Left ventricle myocardium superior (tissue), 1 donor: ENCODE measurements at regions not wholly inside any gene's neighbourhood (a gene's known extent, or its start where the extent isn't known, plus 50 kb on each side); places are given as distances from the start of the nearest gene placed in this dataset.

Source experiments
- ATAC-seq: fragments of 200-7000 bp; cut with Tn5 transposase; one replicate; pipeline ENCODE4 v1.9.1; 2020; ENCODE audit warnings: mild to moderate bottlenecking, moderate library complexity
- DNase-seq: peaks from one replicate; pipeline ENCODE4 v3.0.0-alpha.2; 2020
- intact Hi-C: fragments of 100-400 bp; cut with micrococcal nuclease; formaldehyde crosslinking; loops from one replicate; pipeline ENCODE4 v1.11.0; 2022
- donor health status: DM: no; HTN: yes; CAD: no; lungs with severe emphysema.

DNA sequence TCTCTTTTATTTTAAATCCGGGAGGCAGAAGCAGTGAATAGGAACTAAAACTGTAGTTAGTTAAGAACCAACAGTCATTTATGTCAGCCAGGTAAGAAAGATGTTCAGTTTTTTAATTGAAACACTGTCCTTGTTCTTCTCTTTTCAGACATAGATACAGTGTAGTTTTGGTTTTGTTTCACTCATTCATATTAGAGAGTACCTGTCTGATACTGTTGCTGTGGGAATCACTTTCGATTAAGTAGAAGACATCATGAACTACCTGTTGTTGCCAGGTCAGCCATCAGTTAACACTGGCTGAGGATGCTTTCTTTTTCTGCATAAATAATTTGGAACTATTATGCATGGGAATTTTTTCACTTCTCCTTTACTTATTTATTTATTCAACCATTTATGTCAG lies 700.4 kb downstream of the OTOL1 start:
- ATAC-seq, result no peak
- intact Hi-C loops, result no loop called here
- DNase-seq, result no peak

DNA sequence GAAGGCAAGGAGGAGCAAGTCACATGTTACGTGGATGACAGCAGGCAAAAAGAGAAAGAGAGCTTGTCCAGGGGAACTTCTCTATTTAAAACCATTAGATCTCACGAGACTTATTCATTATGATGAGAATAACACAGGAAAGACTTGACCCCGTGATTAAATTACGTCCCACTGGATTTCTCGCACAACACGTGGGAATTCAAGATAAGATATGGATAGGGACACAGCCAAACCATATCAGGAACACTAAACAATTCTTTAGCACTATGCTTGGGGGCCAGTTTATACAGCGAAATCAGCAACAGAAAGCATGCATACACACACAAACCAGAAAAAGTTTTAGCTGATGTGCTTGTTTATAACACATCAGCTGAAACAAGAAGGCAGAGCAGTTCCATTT lies 704.2 kb downstream of the OTOL1 start:
- ATAC-seq (peak; percentile 34), DNase-seq (no peak)
- intact Hi-C loops, result no loop called here

DNA sequence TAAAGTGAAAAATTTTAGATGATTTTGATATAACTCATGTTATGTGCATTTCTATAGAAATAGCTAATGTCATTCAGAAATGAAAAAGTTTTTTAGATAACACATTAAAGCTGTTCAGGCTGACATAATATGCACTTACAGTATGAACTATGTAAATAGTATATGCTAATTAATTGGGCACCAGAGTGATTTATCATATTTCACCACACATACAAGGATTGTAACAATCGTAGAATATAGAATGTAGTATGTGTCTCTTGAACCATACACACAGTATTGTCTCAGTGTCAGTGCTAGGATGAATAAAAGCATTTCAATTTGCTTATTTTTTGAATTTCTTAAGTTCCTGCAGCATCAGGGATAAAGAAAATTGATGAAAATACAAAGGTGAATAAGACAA lies 710.0 kb downstream of the OTOL1 start:
- intact Hi-C loops, result no loop called here
- ATAC-seq (no peak), DNase-seq (no peak)

- no peak for DNase-seq
- intact Hi-C loops, result no loop called here
- ATAC-seq, result no peak
Measured at GRCh38 chr3:162211470-162211869, 714.9 kb downstream of the OTOL1 start.

DNA sequence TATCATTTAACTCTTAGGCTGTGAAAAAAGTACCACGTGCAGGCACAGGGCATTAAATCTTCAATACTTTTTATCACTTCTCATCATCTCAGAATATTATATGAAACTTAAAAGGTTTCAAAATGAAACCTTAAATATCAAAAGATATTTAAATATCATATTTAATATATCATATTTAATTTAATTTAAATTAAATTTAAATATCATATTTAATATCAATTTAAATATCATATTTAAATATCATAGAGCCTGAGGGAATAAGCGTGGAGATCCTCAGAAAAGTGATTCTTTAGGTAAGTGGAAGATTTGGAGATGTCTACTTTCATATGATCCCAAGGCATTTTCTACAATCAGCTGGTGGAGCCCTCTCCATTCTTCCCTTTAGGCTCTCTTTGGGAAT lies 716.6 kb downstream of the OTOL1 start:
- intact Hi-C loops, result no loop called here
- DNase-seq (no peak), ATAC-seq (no peak)

DNA sequence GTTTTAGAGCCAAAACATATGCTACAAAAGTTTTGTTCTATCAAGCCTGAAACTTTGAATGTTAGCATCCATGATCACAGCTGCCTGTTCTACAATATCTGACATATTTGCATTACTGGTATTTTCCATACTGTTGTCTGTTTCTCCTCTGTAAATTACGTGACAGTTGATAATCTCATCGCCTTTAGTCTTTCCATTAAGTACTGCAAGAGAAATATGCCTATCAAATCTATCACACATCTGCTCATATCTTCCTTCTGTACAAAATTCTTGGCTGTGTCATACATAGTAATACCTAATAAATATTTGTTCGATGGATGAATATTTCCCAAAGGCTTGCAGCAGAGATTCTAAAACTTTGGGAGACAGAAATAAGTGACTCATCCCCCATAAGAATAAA lies 717.3 kb downstream of the OTOL1 start:
- DNase-seq (no peak), ATAC-seq (no peak)
- intact Hi-C loops, result no loop called here

DNA sequence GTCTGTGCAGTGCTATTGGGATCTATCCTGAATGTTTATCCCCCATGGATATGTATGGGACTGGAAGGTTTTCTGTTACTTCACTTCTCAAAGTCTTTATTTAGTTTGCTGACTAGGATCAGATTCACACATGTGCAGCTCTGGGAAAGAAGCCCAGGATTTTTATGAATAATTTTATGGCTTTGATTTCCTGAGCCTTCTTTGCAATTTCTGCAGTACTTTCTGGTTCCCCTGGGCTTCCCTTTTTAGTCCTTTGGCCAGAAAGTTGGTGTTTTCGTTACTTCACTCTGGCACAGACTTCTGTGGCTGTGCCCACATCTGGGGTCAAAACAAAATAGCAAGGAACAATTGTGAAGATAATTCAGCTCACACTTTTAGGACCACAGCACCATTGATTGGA lies 721.0 kb downstream of the OTOL1 start:
- intact Hi-C loops, result no loop called here
- DNase-seq (no peak), ATAC-seq (peak; percentile 71)

DNA sequence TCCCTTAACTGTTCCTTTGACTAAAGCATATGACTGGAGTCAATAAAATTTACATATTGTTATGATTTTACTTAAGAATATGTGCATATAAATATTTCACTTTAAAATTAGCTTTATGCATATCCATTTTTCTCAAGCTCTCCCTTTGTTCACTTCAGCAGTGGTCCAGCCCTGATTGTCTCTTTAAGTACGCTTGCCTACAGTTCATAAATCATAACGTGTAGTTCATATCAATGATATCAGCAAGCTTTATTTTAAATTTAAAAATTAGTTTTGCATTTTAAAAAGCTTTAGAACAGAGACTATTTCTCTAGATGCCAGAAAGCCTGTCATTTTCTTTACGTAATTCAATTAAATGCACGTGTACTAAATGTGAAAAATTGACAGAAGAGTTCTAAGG lies 721.9 kb downstream of the OTOL1 start:
- DNase-seq (no peak), ATAC-seq (no peak)
- intact Hi-C loops, result no loop called here

- DNase-seq (no peak), ATAC-seq (no peak)
- intact Hi-C loops, result no loop called here
Measured at GRCh38 chr3:162224746-162225145, 728.1 kb downstream of the OTOL1 start.

DNA sequence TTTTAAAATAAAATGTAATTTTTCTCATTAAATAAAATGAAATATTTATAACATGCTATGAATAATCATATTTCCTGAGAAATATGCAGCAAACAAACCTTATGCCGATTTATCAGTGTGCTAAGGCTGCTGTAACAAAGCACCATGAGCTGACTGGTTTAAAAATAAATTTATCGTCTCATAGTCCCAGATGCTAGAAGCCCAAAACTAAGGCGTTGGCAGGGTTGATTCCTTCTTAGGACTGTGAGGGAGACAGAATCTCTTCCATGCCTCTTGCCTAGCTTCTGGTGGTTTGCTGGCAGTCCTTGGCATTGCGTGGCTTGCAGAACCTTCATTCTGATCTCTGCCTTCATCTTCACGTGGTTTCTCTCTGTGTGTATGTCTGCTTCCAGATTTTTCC lies 740.3 kb downstream of the OTOL1 start:
- intact Hi-C loops, result no loop called here
- DNase-seq (no peak), ATAC-seq (no peak)

DNA sequence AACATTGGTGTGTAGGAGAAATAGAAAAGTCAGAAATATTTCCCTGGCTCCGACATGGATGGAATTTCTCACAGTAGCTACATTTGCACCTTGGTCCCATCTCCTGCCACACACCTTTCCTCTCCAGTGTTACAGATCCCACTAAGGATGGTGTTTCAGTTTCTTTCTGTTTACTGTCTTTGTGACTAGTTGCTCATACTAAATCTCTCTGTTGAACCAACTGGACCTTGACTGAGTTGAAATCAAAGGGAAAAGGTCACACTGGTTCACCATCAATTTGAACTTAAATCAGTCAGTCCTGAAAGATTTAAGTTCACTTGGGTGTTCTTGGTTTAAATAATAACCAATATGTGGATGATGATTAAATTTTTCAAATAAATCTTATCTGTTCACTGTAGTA lies 754.2 kb downstream of the OTOL1 start:
- intact Hi-C loops, result no loop called here
- ATAC-seq (no peak), DNase-seq (no peak)

DNA sequence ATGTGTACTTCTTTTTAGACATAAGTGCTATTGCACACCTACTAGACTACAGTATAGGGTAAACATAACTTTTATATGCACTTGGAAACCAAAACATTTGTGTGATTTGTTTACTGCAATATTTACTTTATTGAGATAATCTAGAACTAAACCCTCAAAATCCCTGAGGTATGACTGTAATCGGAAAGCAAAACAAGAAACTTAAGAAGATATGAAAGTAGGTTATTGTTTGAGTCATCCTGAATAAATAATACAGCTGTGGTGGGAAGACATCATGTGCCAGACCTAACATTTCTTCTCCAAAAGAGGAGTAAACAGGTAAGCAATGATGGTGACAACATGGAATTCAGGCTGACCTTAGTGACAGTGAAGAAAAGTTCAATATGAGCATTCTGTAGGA lies 765.5 kb downstream of the OTOL1 start:
- ATAC-seq (no peak), DNase-seq (no peak)
- intact Hi-C loops, result no loop called here

DNA sequence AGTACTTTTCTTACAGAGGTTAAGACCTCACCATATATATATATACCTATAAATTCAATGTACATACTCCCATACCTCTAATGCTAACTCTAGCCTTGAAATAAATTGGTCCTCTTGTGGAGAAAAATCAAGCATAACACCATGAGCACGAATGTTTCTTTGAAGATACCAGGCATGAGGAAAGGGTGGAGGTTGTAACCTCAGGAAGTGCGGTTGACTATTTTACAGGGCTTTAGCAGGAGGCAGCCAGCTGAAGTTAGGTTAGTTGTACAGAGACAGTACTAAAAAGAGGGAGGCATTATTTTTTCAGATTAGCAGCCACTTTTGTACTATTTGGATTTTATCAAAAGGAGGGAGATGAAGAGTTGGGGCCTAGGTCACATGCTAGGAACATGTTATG lies 767.0 kb downstream of the OTOL1 start:
- intact Hi-C loops, result no loop called here
- ATAC-seq (no peak), DNase-seq (no peak)

DNA sequence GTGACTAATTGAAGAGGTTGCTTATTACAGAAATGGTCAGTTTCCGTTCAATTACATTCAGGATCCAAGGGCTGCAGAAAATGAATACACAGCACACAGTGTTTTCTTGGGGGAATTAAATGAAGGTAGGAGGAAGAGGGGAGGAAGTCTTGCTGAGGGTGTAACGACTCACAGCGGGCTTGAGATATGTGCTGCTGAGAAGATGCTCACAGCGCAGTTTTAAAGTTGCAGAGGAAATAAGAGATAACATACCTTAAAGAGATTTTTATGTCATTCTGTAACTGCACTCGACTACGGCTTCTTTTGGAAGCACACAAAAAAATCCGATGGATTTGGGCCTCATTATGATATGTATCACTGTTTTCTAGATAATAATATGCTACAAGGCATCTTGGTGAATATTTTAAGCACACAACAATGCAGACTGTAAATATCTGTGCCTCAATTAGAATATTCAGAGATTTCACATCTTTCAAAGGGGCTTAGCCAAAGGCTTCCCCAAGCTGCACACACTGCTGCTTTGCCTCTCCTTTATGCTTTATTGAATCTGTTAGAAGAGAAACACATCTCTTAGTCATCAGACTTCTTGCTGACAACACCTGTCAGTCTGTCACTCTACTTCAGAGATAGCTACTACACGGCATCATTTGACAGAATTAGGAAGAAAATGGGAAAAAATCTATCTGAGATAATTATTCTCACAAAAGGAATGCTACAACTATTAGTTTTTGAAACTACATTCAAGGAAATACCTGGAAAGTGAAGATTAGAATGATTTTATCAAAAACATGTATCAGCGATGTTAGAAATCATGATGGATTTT lies 773.2 kb downstream of the OTOL1 start:
- intact Hi-C loops, result no loop called here
- DNase-seq (no peak), ATAC-seq (no peak)

GRCh38 chr3:162274070-162274469 lies 777.5 kb downstream of the OTOL1 start:
- intact Hi-C loops, result no loop called here
- ATAC-seq (no peak), DNase-seq (no peak)

- intact Hi-C loops, result no loop called here
- ATAC-seq (no peak), DNase-seq (no peak)
Measured at GRCh38 chr3:162278834-162279233, 782.2 kb downstream of the OTOL1 start.

- intact Hi-C loops, result no loop called here
- peak; percentile 91 for ATAC-seq
- DNase-seq, result peak; percentile 43
Measured at GRCh38 chr3:162285259-162285658, 788.7 kb downstream of the OTOL1 start.

DNA sequence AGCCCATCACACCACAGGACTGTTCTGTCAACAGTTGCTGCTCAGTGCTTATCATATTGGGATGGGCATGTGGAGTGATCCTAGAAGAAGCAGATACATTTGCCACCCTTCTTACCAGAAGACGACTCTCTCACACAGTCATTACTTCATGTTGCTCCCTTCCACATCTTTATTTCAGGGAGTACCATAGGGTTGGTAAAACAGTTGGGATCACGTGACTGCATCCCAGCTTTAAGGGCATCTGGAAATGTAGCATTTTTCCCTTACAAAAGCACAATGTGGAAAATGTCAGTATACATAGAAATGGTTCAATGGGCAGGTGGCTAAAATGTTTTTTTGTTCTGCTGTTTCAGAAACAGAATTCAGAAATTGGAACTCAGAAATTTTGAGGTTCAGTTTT lies 791.0 kb downstream of the OTOL1 start:
- DNase-seq (no peak), ATAC-seq (no peak)
- intact Hi-C loops, result no loop called here

DNA sequence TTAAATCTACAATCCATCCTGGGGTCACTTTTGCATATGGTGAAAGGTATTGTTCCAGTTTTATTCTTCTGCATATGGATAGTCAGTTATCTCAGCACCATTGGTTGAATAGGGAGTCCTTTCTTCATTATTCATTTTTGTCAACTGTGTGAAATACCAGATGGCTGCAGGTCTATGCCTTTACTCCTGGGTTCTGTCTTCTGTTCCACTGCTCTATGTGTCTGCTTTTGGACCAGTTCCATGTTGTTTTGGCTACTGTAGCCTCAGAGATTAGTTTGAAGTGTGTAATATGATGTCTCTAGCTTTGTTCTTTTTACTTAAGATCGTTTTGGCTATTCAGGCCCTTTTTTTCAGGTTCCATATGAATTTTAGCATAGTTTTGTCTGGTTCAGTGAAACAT lies 795.8 kb downstream of the OTOL1 start:
- intact Hi-C loops, result no loop called here
- no peak for DNase-seq
- ATAC-seq, result no peak

DNA sequence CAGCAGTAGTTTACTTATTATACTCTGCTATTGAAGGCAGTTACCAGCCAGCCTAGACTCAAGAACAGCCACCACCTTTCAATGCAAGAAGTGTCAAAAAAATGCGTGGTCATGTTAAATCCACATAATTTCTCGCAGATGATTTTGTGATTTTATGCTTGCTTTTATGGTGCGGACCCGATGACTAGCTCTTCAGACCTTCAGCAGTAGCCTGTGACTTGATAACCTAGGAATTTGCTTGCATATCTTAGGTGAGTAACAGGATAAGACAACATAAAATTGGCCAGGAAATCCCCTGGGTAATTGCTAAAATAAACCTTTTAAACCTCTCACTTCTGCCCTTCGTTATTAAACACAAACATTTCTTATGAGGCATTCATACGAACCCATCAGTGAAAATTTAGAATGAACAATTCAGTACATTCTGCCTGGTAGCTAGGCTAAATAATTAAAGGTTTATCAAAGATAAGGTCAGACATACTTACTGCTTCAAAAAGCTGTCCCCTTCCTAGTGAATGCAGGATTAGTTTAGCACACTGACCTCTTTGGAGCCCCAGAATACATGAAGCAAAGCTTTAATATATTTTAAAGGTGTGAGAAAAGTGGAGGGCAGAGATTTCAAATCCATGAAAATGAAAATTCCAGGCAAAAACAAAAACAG lies 798.8 kb downstream of the OTOL1 start:
- intact Hi-C loops, result no loop called here
- no peak for ATAC-seq
- DNase-seq, result no peak

DNA sequence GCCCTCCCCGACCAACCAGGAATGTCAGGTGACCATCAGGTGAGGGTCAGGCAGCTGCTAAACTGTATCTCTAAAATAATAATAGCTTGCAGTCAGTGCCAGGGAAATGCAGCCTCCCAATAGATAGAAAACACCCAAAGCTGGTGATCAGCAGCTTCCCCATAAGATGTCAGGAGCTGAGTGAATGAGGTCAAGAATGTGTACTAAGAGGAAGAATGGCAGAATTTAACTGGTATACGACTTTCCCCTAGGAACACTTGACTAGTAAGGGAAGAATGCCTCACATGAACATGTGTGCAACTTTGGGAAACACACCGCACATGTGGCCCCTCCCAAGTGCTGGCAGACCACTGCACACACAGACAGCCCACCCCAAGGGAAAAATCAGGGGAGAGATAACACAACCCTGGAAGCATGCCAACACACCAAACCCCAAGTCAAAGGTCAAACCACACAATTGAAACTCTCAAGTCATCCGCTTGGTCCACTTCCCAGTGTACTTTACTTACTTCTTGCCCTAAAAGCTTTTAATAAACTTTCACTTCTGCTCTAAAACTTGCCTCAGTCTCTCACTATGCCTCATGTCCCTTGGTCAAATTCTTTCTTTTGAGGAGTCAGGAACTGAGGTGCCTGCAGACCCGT lies 806.5 kb downstream of the OTOL1 start:
- DNase-seq, result no peak
- intact Hi-C loops, result no loop called here
- no peak for ATAC-seq
